Activated naive CD4-positive, alpha-beta T cell treated with anti-CD3 and anti-CD28 coated beads, Interleukin-2, amount 50 U/mL, for 24 hours (primary cell): ENCODE measurements at regions not wholly inside any gene's neighbourhood (a gene's known extent, or its start where the extent isn't known, plus 50 kb on each side); places are given as distances from the start of the nearest gene placed in this dataset.

Source experiments
- H3K27ac Mint-ChIP-seq: one replicate; pipeline ENCODE4 v1.8.0; 2021; ENCODE audit warnings: mild to moderate bottlenecking, mixed read lengths
- H3K27me3 Mint-ChIP-seq: one replicate; pipeline ENCODE4 v1.8.0; 2021; ENCODE audit warnings: mixed read lengths
- H3K36me3 Mint-ChIP-seq: one replicate; pipeline ENCODE4 v1.8.0; 2021; ENCODE audit warnings: mixed read lengths
- H3K4me1 Mint-ChIP-seq: one replicate; pipeline ENCODE4 v1.8.0; 2021; ENCODE audit warnings: mixed read lengths
- H3K4me3 Mint-ChIP-seq: one replicate; pipeline ENCODE4 v1.8.0; 2021; ENCODE audit warnings: mild to moderate bottlenecking, mixed read lengths
- H3K9me3 Mint-ChIP-seq: one replicate; pipeline ENCODE4 v1.8.0; 2021; ENCODE audit warnings: mixed read lengths

- Mint-ChIP-seq H3K4me1 (peaks cover 21% of the 10 kb centered on the region), H3K4me3 (no peak overlapping the region), H3K27me3 (no peaks in the 10 kb centered on the region), H3K36me3 (no peaks in the 10 kb centered on the region), H3K9me3 (peaks cover 5% of the 10 kb centered on the region), H3K27ac (no peak overlapping the region)
Observed at GRCh38 chr4:23323436-23323835, 566.4 kb downstream of the PPARGC1A start.

- H3K27ac Mint-ChIP-seq, result no peak overlapping the region
- peaks cover 5% of the 10 kb centered on the region for H3K9me3 Mint-ChIP-seq
- no peaks in the 10 kb centered on the region for H3K36me3 Mint-ChIP-seq
- H3K4me3 Mint-ChIP-seq, result no peak overlapping the region
- H3K4me1 Mint-ChIP-seq, result peaks cover 17% of the 10 kb centered on the region
- no peaks in the 10 kb centered on the region for H3K27me3 Mint-ChIP-seq
Observed at GRCh38 chr4:23322732-23323131, 567.1 kb downstream of the PPARGC1A start.

GRCh38 chr4:23320931-23321587 is 568.8 kb downstream of the PPARGC1A start:
- no peak overlapping the region for H3K4me3 Mint-ChIP-seq
- peaks cover 11% of the 10 kb centered on the region for H3K4me1 Mint-ChIP-seq
- H3K36me3 Mint-ChIP-seq, result no peaks in the 10 kb centered on the region
- H3K9me3 Mint-ChIP-seq, result peaks cover 5% of the 10 kb centered on the region
- no peaks in the 10 kb centered on the region for H3K27me3 Mint-ChIP-seq
- H3K27ac Mint-ChIP-seq, result no peak overlapping the region

- H3K27me3 Mint-ChIP-seq, result no peaks in the 10 kb centered on the region
- no peak overlapping the region for H3K27ac Mint-ChIP-seq
- no peaks in the 10 kb centered on the region for H3K36me3 Mint-ChIP-seq
- H3K4me3 Mint-ChIP-seq, result no peak overlapping the region
- no peaks in the 10 kb centered on the region for H3K4me1 Mint-ChIP-seq
- no peaks in the 10 kb centered on the region for H3K9me3 Mint-ChIP-seq
Observed at GRCh38 chr4:23312686-23313085, 577.2 kb downstream of the PPARGC1A start.

GRCh38 chr4:23311983-23312382 is 577.9 kb downstream of the PPARGC1A start:
- no peaks in the 10 kb centered on the region for H3K27me3 Mint-ChIP-seq
- no peak overlapping the region for H3K4me3 Mint-ChIP-seq
- no peak overlapping the region for H3K27ac Mint-ChIP-seq
- no peaks in the 10 kb centered on the region for H3K4me1 Mint-ChIP-seq
- no peaks in the 10 kb centered on the region for H3K9me3 Mint-ChIP-seq
- H3K36me3 Mint-ChIP-seq, result no peaks in the 10 kb centered on the region

GRCh38 chr4:23305026-23305425 is 584.8 kb downstream of the PPARGC1A start:
- H3K4me1 Mint-ChIP-seq, result peaks cover 10% of the 10 kb centered on the region
- no peaks in the 10 kb centered on the region for H3K27me3 Mint-ChIP-seq
- no peaks in the 10 kb centered on the region for H3K36me3 Mint-ChIP-seq
- H3K9me3 Mint-ChIP-seq, result no peaks in the 10 kb centered on the region
- H3K27ac Mint-ChIP-seq, result no peak overlapping the region
- no peak overlapping the region for H3K4me3 Mint-ChIP-seq

- H3K27ac Mint-ChIP-seq, result no peak overlapping the region
- peaks cover 10% of the 10 kb centered on the region for H3K4me1 Mint-ChIP-seq
- no peaks in the 10 kb centered on the region for H3K36me3 Mint-ChIP-seq
- no peaks in the 10 kb centered on the region for H3K9me3 Mint-ChIP-seq
- no peak overlapping the region for H3K4me3 Mint-ChIP-seq
- no peaks in the 10 kb centered on the region for H3K27me3 Mint-ChIP-seq
Observed at GRCh38 chr4:23298371-23298770, 591.5 kb downstream of the PPARGC1A start.

GRCh38 chr4:23297327-23297726 is 592.5 kb downstream of the PPARGC1A start:
- no peaks in the 10 kb centered on the region for H3K27me3 Mint-ChIP-seq
- H3K4me3 Mint-ChIP-seq, result no peak overlapping the region
- H3K9me3 Mint-ChIP-seq, result no peaks in the 10 kb centered on the region
- peaks cover 10% of the 10 kb centered on the region for H3K4me1 Mint-ChIP-seq
- H3K36me3 Mint-ChIP-seq, result no peaks in the 10 kb centered on the region
- H3K27ac Mint-ChIP-seq, result no peak overlapping the region

- H3K27ac Mint-ChIP-seq, result no peak overlapping the region
Observed at GRCh38 chr4:23291139-23291538, 598.4 kb downstream of the GBA3 start.

GRCh38 chr4:23290656-23291055 is 597.9 kb downstream of the GBA3 start:
- Mint-ChIP-seq H3K27ac (no peak overlapping the region), H3K27me3 (peaks cover 1% of the 10 kb centered on the region), H3K9me3 (no peaks in the 10 kb centered on the region), H3K4me1 (peaks cover 22% of the 10 kb centered on the region), H3K36me3 (no peaks in the 10 kb centered on the region), H3K4me3 (no peak overlapping the region)

More at GRCh38 chr4:23291139-23291538, 598.4 kb downstream of the GBA3 start:
- H3K4me1 Mint-ChIP-seq, result peaks cover 22% of the 10 kb centered on the region
- H3K9me3 Mint-ChIP-seq, result no peaks in the 10 kb centered on the region
- H3K27me3 Mint-ChIP-seq, result peaks cover 1% of the 10 kb centered on the region
- no peaks in the 10 kb centered on the region for H3K36me3 Mint-ChIP-seq
- H3K4me3 Mint-ChIP-seq, result no peak overlapping the region

GRCh38 chr4:23279377-23279986 is 586.7 kb downstream of the GBA3 start:
- Mint-ChIP-seq H3K27ac (peak overlapping the region; percentile 27), H3K4me3 (no peak overlapping the region), H3K4me1 (no peaks in the 10 kb centered on the region), H3K36me3 (no peaks in the 10 kb centered on the region), H3K27me3 (no peaks in the 10 kb centered on the region), H3K9me3 (peaks cover 6% of the 10 kb centered on the region)

- H3K36me3 Mint-ChIP-seq, result no peaks in the 10 kb centered on the region
- no peaks in the 10 kb centered on the region for H3K4me1 Mint-ChIP-seq
- H3K27me3 Mint-ChIP-seq, result no peaks in the 10 kb centered on the region
- no peak overlapping the region for H3K27ac Mint-ChIP-seq
- peaks cover 6% of the 10 kb centered on the region for H3K9me3 Mint-ChIP-seq
- H3K4me3 Mint-ChIP-seq, result no peak overlapping the region
Observed at GRCh38 chr4:23278845-23279244, 586.1 kb downstream of the GBA3 start.

GRCh38 chr4:23276076-23276475 is 583.3 kb downstream of the GBA3 start:
- no peak overlapping the region for H3K27ac Mint-ChIP-seq
- H3K4me3 Mint-ChIP-seq, result no peak overlapping the region
- H3K4me1 Mint-ChIP-seq, result no peaks in the 10 kb centered on the region
- no peaks in the 10 kb centered on the region for H3K36me3 Mint-ChIP-seq
- peaks cover 6% of the 10 kb centered on the region for H3K9me3 Mint-ChIP-seq
- H3K27me3 Mint-ChIP-seq, result no peaks in the 10 kb centered on the region

GRCh38 chr4:23269566-23269965 is 576.8 kb downstream of the GBA3 start:
- no peak overlapping the region for H3K27ac Mint-ChIP-seq
- H3K4me3 Mint-ChIP-seq, result no peak overlapping the region
- no peaks in the 10 kb centered on the region for H3K36me3 Mint-ChIP-seq
- H3K9me3 Mint-ChIP-seq, result no peaks in the 10 kb centered on the region
- no peaks in the 10 kb centered on the region for H3K4me1 Mint-ChIP-seq
- peaks cover 1% of the 10 kb centered on the region for H3K27me3 Mint-ChIP-seq

- H3K9me3 Mint-ChIP-seq, result no peaks in the 10 kb centered on the region
Observed at GRCh38 chr4:23268072-23268771, 575.5 kb downstream of the GBA3 start.

GRCh38 chr4:23266401-23266800 is 573.7 kb downstream of the GBA3 start:
- H3K36me3 Mint-ChIP-seq, result no peaks in the 10 kb centered on the region
- peaks cover 1% of the 10 kb centered on the region for H3K27me3 Mint-ChIP-seq
- H3K9me3 Mint-ChIP-seq, result no peaks in the 10 kb centered on the region
- H3K27ac Mint-ChIP-seq, result no peak overlapping the region
- no peak overlapping the region for H3K4me3 Mint-ChIP-seq
- H3K4me1 Mint-ChIP-seq, result no peaks in the 10 kb centered on the region

More at GRCh38 chr4:23268072-23268771, 575.5 kb downstream of the GBA3 start:
- H3K27me3 Mint-ChIP-seq, result peaks cover 1% of the 10 kb centered on the region
- H3K27ac Mint-ChIP-seq, result no peak overlapping the region
- no peaks in the 10 kb centered on the region for H3K4me1 Mint-ChIP-seq
- no peaks in the 10 kb centered on the region for H3K36me3 Mint-ChIP-seq
- H3K4me3 Mint-ChIP-seq, result no peak overlapping the region
